PC-9 (cell line): ENCODE measurements at regions not wholly inside any gene's neighbourhood (a gene's known extent, or its start where the extent isn't known, plus 50 kb on each side); places are given as distances from the start of the nearest gene placed in this dataset.
"Not testable (repeated sequence)": the region's sequence is repeated elsewhere in the genome, so short reads cannot be mapped to it uniquely, and the experiment has no call there.

ENCODE experiments used
- CTCF ChIP-seq: fragments of 200-600 bp; sonication (generic); conservative IDR thresholded peaks from 2 replicates; pipeline ENCODE4 v1.6.1; 2017; ENCODE audit warnings: mixed run types, antibody characterized with exemption, mild to moderate bottlenecking, moderate library complexity
- EZH2 ChIP-seq: fragments of 200-600 bp; sonication (generic); IDR thresholded peaks from 2 replicates; pipeline ENCODE4 v1.8.0; 2017; ENCODE audit warnings: antibody characterized with exemption, low read depth

- not testable (repeated sequence) for TF ChIP-seq CTCF, EZH2
Measured at GRCh38 chr14:94820932-94821331, 51.0 kb upstream of the GSC start.
